GM21825 (cell line): ENCODE measurements at regions not wholly inside any gene's neighbourhood (a gene's known extent, or its start where the extent isn't known, plus 50 kb on each side); places are given as distances from the start of the nearest gene placed in this dataset.
"Not testable (repeated sequence)": the region's sequence is repeated elsewhere in the genome, so short reads cannot be mapped to it uniquely, and the experiment has no call there.

Source experiments
- ATAC-seq: cut with Tn5 transposase; IDR thresholded peaks from one replicate; pipeline ENCODE4 v1.9.1; 2021; ENCODE audit warnings: mild to moderate bottlenecking, moderate library complexity; ENCODE audit not compliant: unreplicated experiment

DNA sequence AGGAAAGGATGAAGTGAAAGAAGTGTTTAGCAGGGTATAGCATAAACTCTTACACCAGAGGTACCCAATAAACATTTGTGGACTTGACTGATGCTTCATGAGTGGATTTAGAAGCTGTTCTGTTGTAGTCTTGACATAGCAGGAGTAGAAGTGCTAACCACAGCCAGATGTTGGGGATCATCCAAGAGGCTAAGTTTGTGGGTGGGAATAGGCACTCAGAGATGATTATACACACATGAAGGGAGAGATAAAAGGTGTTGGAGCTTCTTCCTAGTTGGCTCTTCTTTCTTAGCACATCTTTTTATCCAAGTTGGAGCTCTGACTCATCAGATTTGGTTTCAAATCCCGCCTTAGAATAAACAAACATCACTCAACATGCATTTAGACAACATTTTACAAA is 166.7 kb upstream of the E2F7 start:
- no peak for ATAC-seq

DNA sequence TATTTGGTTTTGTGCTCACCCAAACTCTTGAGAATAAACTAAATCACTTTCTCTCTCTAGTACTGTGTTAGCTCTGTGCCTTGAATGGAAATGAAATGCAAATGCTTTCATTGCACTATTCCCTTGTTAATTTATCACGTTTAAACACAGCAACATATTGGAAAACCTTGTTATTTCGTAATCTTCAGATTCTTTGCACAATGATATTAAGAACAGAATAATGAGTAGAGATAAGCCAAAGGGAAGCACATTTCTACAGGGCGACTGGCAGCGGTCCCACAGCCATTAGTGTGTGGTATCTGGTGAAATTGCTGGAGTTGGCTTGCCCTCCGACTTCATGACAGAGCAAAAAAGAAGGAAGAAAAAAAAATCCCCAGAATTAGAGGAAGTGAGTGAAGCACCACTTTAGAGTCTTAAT is 166.1 kb upstream of the E2F7 start:
- no peak for ATAC-seq

DNA sequence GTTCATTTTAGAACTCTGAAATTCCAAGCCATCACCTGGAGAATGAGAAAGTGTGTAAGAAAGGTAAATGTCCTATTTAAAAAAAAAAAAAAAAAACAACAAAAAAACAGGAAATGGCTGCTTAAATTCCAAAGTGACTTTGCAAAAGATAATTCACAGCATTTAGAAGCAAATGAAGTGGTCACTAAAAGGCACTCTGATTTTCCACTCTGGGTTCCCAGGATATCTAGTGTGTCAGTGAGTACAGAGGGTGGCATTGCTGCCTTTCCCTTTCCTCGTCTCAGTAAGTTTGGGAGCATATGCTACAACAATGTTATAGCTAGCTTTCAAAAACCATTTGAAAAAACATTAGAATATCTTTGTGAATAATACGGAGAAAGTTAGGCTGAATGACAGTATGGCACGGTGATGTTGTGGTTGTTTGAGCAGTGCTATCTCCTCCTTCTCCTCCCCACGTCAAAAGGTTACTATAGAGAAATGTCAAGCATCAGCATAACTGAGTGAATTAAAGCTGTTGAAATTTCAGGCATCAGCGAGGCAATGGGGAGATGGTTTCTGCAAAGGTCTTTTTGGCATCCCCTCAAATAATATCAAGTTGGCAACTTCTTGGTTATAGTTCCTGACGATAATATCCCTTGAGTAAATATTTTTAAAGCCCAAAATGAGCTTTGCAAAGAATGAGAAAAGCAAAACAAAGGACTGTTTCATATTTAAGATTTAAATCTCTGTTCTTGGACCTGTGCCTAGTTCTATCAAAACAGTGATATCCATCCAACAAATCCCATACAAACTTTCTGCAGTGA is 164.5 kb upstream of the E2F7 start:
- no peak for ATAC-seq

DNA sequence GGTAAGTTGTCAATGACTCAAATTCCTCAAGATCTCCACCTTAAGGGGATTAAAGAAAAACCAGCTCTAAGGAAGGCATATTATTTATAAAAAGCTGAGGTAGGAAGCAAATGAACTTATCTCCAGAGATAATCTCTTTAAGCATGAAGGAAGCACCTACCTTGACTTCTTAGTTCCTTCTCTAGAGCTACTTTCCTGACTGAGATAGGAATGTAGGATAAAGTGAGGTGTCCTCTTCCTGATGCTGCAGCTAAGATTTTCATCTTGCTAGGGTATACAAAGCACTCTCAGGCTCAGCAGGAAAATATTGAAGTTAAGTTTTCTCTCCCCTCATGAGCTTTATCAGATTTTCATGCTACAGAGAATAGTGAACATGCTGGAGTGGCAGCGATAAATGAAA is 163.0 kb upstream of the E2F7 start:
- ATAC-seq, result no peak

DNA sequence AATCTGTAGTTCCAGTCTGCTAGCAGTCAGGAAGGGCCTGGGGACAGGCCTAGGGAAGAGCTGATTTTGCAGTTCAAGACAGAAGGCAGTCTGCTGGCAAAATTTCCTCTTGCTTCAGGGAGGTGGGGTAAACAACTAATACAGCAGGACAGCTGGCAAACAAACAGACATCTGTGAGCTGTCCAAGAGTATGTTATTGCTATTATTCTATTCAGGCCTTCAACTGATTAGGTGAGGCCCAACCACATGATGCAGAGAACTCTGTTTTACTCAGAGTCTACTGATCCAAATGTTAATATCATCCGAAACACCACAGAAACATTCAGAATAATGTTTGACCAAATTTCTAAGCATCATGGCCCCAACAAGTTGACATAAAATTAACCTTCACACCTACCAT is 161.0 kb upstream of the E2F7 start:
- ATAC-seq, result no peak

DNA sequence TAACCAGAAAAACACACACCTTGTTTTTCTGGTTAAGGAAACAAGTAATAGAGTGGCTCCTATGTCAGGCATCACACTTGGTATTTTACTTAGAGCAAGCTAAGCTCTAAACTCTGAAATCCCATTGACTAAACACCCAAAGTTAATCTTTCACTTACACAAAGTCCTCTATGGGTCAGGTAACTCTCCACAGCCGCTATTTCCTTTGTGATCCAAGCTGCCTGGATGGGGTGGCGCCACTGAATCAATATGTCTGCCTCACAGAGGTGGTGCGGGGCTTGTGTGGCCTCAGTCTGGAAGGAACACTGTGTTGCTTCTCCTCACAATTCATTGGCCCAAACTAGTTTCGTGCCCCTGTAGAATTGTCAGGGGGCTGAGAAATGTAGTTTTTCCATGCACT is 160.0 kb upstream of the E2F7 start:
- no peak for ATAC-seq

DNA sequence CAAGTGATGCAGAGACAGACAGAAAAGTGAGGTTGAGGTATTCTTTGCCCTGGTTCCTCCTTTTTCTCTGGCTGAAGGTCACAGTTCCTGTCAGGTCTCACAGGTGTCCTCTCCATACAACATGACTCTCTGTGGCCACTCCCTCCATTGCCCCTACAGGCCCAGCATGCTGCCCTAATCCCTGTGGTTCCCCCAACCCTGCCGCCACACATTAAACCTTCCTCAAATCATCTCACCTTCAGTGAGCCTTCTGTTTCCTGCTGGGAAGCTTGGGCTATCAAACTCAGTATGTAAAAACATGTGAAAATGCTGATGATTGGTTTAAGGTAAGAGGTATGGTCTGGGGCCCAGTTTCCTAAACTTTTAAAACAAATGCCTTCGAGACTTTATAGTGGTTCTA is 159.0 kb upstream of the E2F7 start:
- no peak for ATAC-seq

DNA sequence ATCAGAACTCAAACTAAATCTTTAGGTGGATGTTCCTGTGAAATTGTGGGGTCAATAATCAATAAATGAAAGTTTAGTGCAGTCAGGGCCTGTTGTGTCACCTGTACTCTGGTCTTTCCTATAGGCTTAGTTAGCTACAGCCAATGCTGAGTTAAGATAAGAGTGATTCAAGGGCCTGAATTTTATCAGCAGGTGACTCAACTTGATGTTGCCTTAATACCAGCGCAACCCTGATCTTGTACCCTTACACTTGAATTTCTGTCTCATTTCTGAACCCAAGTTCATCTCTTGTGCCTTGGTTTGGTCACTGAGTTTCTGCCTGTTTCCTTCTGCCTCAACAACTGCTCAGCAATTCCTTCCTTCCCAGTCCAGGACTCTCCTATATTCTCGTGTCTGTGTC is 157.0 kb upstream of the E2F7 start:
- no peak for ATAC-seq

DNA sequence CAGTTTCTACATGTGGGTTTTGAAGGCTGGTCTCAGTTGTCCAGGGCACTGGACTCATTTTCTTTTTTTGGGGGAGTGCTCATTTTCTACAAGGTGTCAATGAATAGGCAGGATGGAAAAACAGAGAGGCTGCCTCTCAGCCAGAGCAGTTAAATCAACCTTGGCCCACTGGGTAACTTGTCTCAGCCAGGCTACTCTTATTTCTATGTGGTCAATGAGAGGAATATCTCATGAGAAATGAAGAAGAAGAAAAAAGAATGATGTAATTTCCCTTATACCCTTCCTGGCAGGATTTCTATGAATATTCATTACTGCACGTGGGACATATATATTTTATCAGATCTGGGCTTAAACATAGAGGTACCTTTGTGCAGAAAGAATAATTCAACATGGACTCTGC is 155.2 kb upstream of the E2F7 start:
- ATAC-seq, result no peak

DNA sequence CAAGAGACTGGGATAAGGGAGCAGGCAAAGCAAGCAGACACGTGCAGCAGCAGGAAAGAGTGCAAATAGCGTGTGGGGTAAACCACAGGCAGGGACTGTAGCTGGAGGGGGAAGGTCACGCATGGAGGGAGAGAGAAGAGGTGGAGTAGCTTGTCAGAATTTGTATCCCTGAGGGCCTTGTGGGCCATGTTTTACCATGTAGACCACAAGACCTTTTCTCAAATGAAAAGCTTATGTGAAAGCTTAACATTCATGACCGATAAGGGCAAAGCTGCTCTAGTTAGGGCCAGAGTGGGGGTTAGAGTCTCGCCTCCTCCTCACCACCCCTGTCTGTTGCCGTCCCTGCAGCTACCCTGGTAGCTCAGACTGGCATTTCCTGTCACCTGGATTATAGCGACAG is 152.9 kb upstream of the E2F7 start:
- ATAC-seq, result no peak

DNA sequence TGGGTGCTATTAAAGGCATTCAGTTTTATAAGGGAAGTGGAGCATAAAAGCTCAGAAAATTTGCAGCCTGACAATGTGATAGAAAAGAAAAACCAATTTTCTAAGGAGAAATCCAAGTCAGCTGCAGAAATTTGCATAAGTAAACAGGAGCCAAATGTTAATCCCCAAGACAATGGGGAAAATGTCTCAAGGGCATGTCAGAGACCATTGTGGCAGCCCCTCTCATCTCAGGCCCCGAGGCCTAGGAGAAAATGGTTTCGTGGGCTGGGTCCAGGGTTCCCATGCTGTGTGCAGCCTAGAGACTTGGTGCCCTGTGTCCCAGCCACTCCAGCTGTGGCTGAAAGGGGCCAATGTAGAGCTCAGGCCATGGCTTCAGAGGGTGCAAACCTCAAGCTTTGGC is 150.8 kb upstream of the E2F7 start:
- ATAC-seq, result not testable (repeated sequence)

DNA sequence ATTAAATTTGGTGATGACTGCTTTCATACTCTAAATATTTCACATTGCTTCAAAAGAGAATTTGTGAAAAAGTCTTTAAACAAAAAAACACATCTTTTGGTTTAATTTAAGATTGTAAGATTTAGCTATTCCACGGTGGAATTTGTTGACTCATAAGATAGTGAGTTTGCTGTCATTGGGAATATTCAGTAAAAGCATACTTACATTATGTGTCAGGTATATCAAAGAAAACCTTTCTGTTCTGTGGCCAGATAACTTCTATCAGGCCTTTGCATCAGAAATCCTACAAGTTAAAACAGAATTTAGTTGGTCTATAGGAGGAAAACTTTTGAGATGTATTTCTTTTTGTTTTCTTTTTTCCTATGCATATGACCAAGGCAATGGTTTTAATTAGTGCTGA is 148.8 kb upstream of the E2F7 start:
- ATAC-seq, result no peak

DNA sequence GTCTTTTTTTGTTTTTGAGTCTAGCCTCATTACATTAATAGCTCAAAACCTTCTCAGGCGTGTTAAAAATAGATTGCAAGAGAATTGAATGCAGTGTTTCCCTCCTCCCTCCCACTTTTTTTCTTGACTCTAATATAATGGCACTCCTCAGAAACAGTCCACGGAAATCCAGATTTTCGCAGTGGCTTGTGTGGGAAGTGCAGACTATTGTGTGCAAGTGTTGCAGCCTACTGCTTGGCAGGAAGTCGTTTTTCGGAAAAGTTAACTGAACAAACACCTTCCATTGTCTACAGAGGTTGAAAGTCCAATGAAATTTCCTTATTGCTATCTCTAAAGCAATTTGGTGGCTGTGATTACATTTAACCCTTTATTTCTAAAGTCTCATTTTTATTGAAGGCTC is 147.9 kb upstream of the E2F7 start:
- ATAC-seq, result no peak

DNA sequence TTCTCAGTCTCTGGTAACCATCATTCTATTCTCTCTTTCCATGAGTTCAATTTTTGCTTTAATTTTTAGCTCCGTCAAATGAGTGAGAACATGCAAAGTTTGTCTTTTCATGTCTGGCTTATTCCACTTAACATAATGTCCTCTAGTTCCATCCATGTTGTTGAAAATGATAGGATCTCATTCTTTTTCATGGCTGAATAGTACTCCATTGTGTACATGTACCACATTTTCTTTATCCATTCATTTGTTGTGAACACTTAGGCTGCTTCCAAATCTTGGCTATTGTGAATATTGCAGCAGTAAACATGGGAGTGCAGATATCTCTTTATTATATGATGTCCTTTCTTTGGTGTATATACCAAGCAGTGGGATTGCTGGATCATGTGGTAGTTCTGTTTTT is 145.4 kb upstream of the E2F7 start:
- ATAC-seq, result no peak

DNA sequence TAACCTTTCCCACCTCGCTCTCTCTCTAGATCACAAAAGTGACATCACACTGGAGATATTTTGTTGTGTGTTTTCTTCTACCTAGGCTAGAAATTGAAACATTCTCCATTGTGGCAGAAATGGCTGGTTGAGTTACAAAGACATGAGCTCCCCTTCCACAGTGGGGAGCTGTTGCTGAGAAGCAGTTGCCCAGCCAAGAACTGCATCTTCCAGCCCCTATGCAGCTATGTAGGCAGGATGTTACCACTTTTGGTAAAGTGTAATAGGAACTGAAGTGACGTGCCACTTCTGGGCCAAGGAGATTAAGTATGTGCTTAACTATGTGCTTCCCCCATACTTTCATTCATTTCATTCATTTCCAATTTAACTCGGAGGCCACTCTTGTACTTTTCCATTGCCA is 138.7 kb upstream of the E2F7 start:
- no peak for ATAC-seq

DNA sequence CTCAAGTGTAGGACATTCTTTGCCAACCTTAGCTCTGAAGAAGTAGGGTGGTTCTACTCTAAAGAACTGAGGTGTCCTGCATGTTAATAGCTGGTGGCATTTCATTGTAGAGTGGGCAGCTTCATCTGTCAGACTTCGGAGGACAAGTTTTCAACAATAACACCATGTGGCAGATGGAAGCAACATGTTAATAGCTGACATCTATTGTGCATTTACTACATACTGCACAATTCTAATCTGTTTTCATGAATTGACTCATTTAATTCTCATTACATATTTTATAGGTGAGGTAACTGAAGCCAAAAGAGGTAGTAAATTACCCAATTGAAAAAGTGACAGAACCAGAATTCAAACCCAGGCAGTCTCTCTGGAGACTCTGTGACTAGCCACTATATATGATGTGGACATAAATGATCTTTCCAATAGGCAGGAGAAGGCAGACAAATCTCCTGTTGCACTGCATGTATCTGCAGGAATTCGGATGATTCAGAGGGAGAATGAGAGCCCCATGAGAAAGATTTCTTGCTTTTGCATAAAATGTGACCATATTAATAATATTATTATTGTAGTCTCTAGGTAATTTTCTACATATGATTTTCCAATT is 137.2 kb upstream of the E2F7 start:
- ATAC-seq, result no peak

DNA sequence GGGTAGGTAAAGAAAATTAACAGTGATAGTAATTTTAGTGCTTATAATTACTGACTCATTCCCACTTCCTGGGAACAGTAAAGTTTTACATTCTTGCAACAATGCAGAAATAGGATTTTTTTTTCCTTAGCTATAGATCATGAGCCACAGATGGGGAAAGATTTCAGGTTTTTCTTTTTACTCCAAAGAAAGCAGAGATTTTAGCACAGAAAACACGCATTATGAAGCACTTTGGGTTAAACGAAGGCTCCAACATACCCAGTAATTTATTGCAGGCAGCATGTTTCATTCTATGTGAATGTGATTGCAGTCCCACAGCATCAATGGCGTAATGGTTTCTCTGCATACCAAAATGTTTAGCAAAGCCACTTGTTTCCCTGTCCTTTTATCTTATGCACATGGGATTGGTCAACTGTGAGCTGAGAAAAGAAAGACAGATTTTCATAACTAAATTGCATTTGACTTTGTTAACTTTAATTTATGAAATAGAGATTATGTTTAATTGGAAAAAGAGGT is 124.6 kb upstream of the E2F7 start:
- no peak for ATAC-seq

DNA sequence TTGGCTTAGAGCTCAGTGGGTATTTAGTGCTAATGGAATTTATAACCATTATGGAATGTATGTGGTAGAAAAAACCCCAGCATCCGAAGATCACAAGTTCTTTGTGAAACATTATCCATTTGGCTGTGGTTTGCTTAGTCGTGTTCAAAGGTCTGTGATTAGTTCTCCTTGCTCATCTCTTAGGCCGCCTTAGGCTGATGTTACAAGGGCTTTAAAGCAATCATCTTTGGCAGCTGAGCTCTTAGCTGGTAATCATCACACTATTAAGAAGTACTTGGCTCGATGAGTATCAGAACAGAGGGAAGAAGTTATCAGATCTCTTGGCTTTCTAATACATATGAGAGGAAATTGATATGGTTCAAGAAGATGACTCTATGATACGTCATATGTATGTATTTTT is 124.1 kb upstream of the E2F7 start:
- no peak for ATAC-seq

DNA sequence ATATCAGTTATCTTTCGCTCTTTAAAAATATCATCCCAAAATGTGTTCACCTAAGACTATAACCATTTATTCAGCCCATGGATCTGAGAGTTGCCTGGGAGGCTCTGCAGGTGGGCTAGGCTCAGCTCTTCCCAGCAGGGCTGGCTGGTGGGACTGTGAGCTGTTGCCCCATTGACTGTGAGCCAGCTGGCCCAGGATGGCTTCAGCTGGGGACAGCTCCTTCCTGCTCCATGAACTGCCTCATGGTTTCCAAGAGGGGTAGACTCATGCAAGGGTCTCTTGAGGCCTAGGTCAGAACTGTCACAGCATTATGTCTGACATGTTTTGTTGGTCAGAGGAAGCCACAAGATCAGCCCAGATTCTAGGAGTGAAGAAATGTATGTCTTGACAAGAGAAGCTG is 114.1 kb upstream of the E2F7 start:
- ATAC-seq, result no peak

DNA sequence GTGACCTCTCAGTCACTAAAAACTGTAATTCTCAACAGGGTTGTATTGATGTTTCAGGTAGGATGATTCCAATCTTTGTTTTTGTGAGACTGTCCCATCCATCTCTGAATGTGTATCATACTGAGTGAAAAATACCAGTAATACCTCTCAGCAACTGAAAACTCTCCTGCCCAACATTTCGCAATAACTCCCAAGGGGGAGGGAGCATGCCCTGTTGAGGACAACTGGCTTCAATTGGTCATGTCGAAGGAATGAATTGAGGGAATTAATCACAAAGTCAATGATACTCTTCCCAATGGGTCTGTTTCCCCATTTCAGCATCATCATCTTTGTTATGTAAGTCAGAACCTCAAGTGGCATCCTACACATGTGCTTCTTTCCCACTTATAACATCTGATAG is 102.4 kb upstream of the E2F7 start:
- no peak for ATAC-seq

DNA sequence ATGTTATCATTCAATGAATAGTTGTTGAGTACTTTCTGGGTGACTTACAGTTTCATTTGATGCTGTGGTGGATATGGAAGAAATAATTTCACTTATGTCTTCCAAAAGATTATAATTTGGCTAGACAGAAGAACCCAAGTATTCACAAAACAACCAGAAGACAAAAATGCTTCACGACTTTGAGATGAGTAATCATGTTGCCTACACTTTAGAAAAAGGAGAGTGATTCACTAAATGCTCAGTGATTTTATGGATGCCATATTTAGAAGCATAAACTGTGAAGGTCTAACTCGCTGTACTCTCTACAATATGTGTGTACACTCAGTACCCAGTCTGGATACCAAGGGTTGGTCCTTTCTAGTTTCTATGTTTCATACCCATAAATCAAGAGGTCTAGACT is 101.3 kb upstream of the E2F7 start:
- no peak for ATAC-seq
